GM23338 (cell line): ENCODE measurements at regions not wholly inside any gene's neighbourhood (a gene's known extent, or its start where the extent isn't known, plus 50 kb on each side); places are given as distances from the start of the nearest gene placed in this dataset.

Experiments
- ATAC-seq: fragments of 200-7000 bp; cut with Tn5 transposase; 3 replicates; pipeline ENCODE4 v1.9.1; 2020
- DNase-seq: peaks from one replicate; pipeline ENCODE4 v3.0.0-alpha.2; 2015; ENCODE audit warnings: low spot score
- H2AFZ ChIP-seq: fragments of 200-600 bp; sonication (generic); 2 replicates; pipeline ENCODE4 v1.8.0; 2016; ENCODE audit warnings: antibody characterized with exemption, mild to moderate bottlenecking, moderate library complexity
- H3F3A ChIP-seq: fragments of 200-600 bp; sonication (generic); replicated peaks from 2 replicates; pipeline ENCODE4 v1.8.0; 2017; ENCODE audit warnings: antibody characterized with exemption, mixed run types, low read depth
- H3K27ac ChIP-seq: fragments of 200-600 bp; sonication (generic); 2 replicates; pipeline ENCODE4 v1.6.1; 2016; ENCODE audit warnings: low read depth
- H3K27me3 ChIP-seq: fragments of 200-600 bp; sonication (generic); 2 replicates; pipeline ENCODE4 v1.8.0; 2016; ENCODE audit warnings: mild to moderate bottlenecking, mixed run types, moderate library complexity; ENCODE audit not compliant: insufficient read depth
- H3K36me3 ChIP-seq: fragments of 200-600 bp; sonication (generic); 2 replicates; pipeline ENCODE4 v1.8.0; 2016; ENCODE audit warnings: mild to moderate bottlenecking; ENCODE audit not compliant: insufficient read depth
- H3K4me1 ChIP-seq: fragments of 200-600 bp; sonication (generic); 2 replicates; pipeline ENCODE4 v1.8.0; 2016; ENCODE audit warnings: mild to moderate bottlenecking, moderate library complexity; ENCODE audit not compliant: insufficient read depth
- H3K4me2 ChIP-seq: fragments of 200-600 bp; sonication (generic); 2 replicates; pipeline ENCODE4 v1.7.1; 2017; ENCODE audit warnings: mixed run types
- H3K4me3 ChIP-seq: fragments of 200-600 bp; sonication (generic); 2 replicates; pipeline ENCODE4 v1.6.1; 2016; ENCODE audit warnings: mixed run types
- H3K79me2 ChIP-seq: fragments of 200-600 bp; sonication (generic); replicated peaks from 2 replicates; pipeline ENCODE4 v1.8.0; 2017; ENCODE audit warnings: mild to moderate bottlenecking; ENCODE audit not compliant: insufficient read depth
- H3K9me2 ChIP-seq: fragments of 200-600 bp; sonication (generic); 2 replicates; pipeline ENCODE4 v1.8.0; 2017; ENCODE audit not compliant: insufficient read depth
- H4K20me1 ChIP-seq: fragments of 200-600 bp; sonication (generic); replicated peaks from 2 replicates; pipeline ENCODE4 v1.8.0; 2017; ENCODE audit warnings: mild to moderate bottlenecking; ENCODE audit not compliant: insufficient read depth
- H3K27ac Mint-ChIP-seq: 2 replicates; pipeline ENCODE4 v1.8.0; 2020; ENCODE audit warnings: inconsistent platforms, mild to moderate bottlenecking, moderate library complexity, mixed read lengths
- H3K27me3 Mint-ChIP-seq: 3 replicates; pipeline ENCODE4 v1.8.0; 2022; ENCODE audit warnings: low read depth, mild to moderate bottlenecking, moderate library complexity, mixed read lengths, inconsistent platforms; ENCODE audit not compliant: insufficient read depth, poor library complexity
- H3K36me3 Mint-ChIP-seq: 3 replicates; pipeline ENCODE4 v1.8.0; 2021; ENCODE audit warnings: low read depth, mild to moderate bottlenecking, inconsistent platforms, moderate library complexity, mixed read lengths
- H3K4me1 Mint-ChIP-seq: 3 replicates; pipeline ENCODE4 v1.8.0; 2020; ENCODE audit warnings: mild to moderate bottlenecking, inconsistent platforms, mixed read lengths
- H3K4me3 Mint-ChIP-seq: 3 replicates; pipeline ENCODE4 v1.8.0; 2021; ENCODE audit warnings: moderate library complexity, mild to moderate bottlenecking, inconsistent platforms, mixed read lengths
- H3K9me3 Mint-ChIP-seq: 3 replicates; pipeline ENCODE4 v1.8.0; 2020; ENCODE audit warnings: moderate library complexity, mild to moderate bottlenecking, inconsistent platforms, mixed read lengths
- CREB1 ChIP-seq: fragments of 250-450 bp; sonication (Bioruptor Pico); IDR thresholded peaks from 2 replicates; pipeline ENCODE4 v1.5.0; 2020; ENCODE audit warnings: low read depth, mild to moderate bottlenecking, moderate library complexity
- EZH2 ChIP-seq: fragments of 200-600 bp; sonication (generic); IDR thresholded peaks from one replicate; pipeline ENCODE4 v1.8.0; 2017; ENCODE audit warnings: antibody characterized with exemption, mild to moderate bottlenecking, low read depth; ENCODE audit not compliant: unreplicated experiment
- JUNB ChIP-seq: IDR thresholded peaks from one replicate; pipeline ENCODE4 v1.6.1; 2016; ENCODE audit warnings: antibody characterized with exemption; ENCODE audit not compliant: unreplicated experiment
- NANOG ChIP-seq: IDR thresholded peaks from 2 replicates; pipeline ENCODE4 v1.6.1; 2016; ENCODE audit warnings: antibody characterized with exemption, borderline replicate concordance
- POLR2AphosphoS5 ChIP-seq: IDR thresholded peaks from 2 replicates; pipeline ENCODE4 v1.6.1; 2016; ENCODE audit warnings: antibody characterized with exemption, low read depth
- REST ChIP-seq: IDR thresholded peaks from one replicate; pipeline ENCODE4 v1.6.1; 2018; ENCODE audit warnings: antibody characterized with exemption; ENCODE audit not compliant: unreplicated experiment
- STAT1 ChIP-seq: IDR thresholded peaks from one replicate; pipeline ENCODE4 v1.6.1; 2016; ENCODE audit warnings: antibody characterized with exemption; ENCODE audit not compliant: unreplicated experiment
- ZNF114 ChIP-seq: fragments of 250-450 bp; sonication (Bioruptor Pico); IDR thresholded peaks from 2 replicates; pipeline ENCODE4 v1.5.0; 2020; ENCODE audit warnings: mild to moderate bottlenecking, moderate library complexity
- TF ChIP-seq, protein P1 (sequence below), 2 experiments: fragments of 200-600 bp in 1 of 2; sonication (generic) in 1 of 2; conservative IDR thresholded peaks; 2 replicates each; pipeline versions ENCODE4 v1.5.1 to v1.6.1; 2016 to 2017; ENCODE audit warnings: antibody characterized with exemption in 2 of 2, low read depth in 2 of 2, mild to moderate bottlenecking in 2 of 2, moderate library complexity in 1 of 2
- TF ChIP-seq, protein P2 (sequence below): fragments of 250-450 bp; sonication (Bioruptor Pico); IDR thresholded peaks from 2 replicates; pipeline ENCODE4 v1.5.0; 2020; ENCODE audit warnings: mild to moderate bottlenecking, moderate library complexity

DNA sequence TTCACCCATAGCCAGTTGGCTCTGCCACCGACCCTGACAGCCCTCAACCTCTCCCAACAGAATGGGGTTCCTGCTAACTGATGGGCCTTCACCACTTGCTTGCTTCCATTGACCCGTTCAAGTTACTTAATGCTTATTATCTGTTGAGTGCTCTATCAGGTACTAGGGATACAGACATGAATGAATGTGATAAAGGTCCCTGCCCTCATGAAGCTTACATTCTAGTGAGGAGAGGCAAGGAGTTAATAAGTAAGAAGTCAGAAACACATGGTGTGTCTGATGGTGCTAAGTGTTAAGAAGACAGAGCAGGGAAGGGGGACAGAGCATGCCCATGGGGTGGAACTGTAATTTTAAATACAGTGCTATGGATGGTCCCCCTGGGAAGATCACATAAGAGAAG lies 107.5 kb upstream of the JUN start:
- H3K4me1 ChIP-seq = no peaks in the 10 kb centered on the region
- H3K27me3 Mint-ChIP-seq = no peaks in the 10 kb centered on the region

More for the DNA sequence above, 107.5 kb upstream of the JUN start:
- Histone ChIP-seq H3K79me2 (no peaks in the 10 kb centered on the region), H3K27me3 (no peaks in the 10 kb centered on the region), H3F3A (no peaks in the 10 kb centered on the region), H3K4me3 (no peak overlapping the region), H2AFZ (no peak overlapping the region), H3K36me3 (no peaks in the 10 kb centered on the region), H3K9me2 (peaks cover 8% of the 10 kb centered on the region; the same call in 1 of the 2 replicates), H3K4me2 (no peak overlapping the region), H3K27ac (no peak overlapping the region), H4K20me1 (no peaks in the 10 kb centered on the region)
- no peak overlapping the region for H3K27ac Mint-ChIP-seq
- H3K4me3 Mint-ChIP-seq = no peak overlapping the region
- no peaks in the 10 kb centered on the region for H3K4me1 Mint-ChIP-seq
- no peaks in the 10 kb centered on the region for H3K36me3 Mint-ChIP-seq
- DNase-seq = no peak
- H3K9me3 Mint-ChIP-seq = no peaks in the 10 kb centered on the region; the same call in 2 of the 3 replicates
- no peak for ATAC-seq
- no peak for TF ChIP-seq STAT1
- no peak for TF ChIP-seq POLR2AphosphoS5
- TF ChIP-seq ZNF114 (CRISPR knock-in tag) = no peak
- TF ChIP-seq REST = no peak
- TF ChIP-seq, protein P1, sequence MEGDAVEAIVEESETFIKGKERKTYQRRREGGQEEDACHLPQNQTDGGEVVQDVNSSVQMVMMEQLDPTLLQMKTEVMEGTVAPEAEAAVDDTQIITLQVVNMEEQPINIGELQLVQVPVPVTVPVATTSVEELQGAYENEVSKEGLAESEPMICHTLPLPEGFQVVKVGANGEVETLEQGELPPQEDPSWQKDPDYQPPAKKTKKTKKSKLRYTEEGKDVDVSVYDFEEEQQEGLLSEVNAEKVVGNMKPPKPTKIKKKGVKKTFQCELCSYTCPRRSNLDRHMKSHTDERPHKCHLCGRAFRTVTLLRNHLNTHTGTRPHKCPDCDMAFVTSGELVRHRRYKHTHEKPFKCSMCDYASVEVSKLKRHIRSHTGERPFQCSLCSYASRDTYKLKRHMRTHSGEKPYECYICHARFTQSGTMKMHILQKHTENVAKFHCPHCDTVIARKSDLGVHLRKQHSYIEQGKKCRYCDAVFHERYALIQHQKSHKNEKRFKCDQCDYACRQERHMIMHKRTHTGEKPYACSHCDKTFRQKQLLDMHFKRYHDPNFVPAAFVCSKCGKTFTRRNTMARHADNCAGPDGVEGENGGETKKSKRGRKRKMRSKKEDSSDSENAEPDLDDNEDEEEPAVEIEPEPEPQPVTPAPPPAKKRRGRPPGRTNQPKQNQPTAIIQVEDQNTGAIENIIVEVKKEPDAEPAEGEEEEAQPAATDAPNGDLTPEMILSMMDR (conservative IDR thresholded peaks at IDR 0.05; ENCODE audit: low read depth in 2 of 2) = no peak
- TF ChIP-seq JUNB = no peak
- TF ChIP-seq CREB1 (CRISPR knock-in tag) = no peak
- no peak for TF ChIP-seq EZH2
- TF ChIP-seq NANOG = no peak
- TF ChIP-seq, protein P2, sequence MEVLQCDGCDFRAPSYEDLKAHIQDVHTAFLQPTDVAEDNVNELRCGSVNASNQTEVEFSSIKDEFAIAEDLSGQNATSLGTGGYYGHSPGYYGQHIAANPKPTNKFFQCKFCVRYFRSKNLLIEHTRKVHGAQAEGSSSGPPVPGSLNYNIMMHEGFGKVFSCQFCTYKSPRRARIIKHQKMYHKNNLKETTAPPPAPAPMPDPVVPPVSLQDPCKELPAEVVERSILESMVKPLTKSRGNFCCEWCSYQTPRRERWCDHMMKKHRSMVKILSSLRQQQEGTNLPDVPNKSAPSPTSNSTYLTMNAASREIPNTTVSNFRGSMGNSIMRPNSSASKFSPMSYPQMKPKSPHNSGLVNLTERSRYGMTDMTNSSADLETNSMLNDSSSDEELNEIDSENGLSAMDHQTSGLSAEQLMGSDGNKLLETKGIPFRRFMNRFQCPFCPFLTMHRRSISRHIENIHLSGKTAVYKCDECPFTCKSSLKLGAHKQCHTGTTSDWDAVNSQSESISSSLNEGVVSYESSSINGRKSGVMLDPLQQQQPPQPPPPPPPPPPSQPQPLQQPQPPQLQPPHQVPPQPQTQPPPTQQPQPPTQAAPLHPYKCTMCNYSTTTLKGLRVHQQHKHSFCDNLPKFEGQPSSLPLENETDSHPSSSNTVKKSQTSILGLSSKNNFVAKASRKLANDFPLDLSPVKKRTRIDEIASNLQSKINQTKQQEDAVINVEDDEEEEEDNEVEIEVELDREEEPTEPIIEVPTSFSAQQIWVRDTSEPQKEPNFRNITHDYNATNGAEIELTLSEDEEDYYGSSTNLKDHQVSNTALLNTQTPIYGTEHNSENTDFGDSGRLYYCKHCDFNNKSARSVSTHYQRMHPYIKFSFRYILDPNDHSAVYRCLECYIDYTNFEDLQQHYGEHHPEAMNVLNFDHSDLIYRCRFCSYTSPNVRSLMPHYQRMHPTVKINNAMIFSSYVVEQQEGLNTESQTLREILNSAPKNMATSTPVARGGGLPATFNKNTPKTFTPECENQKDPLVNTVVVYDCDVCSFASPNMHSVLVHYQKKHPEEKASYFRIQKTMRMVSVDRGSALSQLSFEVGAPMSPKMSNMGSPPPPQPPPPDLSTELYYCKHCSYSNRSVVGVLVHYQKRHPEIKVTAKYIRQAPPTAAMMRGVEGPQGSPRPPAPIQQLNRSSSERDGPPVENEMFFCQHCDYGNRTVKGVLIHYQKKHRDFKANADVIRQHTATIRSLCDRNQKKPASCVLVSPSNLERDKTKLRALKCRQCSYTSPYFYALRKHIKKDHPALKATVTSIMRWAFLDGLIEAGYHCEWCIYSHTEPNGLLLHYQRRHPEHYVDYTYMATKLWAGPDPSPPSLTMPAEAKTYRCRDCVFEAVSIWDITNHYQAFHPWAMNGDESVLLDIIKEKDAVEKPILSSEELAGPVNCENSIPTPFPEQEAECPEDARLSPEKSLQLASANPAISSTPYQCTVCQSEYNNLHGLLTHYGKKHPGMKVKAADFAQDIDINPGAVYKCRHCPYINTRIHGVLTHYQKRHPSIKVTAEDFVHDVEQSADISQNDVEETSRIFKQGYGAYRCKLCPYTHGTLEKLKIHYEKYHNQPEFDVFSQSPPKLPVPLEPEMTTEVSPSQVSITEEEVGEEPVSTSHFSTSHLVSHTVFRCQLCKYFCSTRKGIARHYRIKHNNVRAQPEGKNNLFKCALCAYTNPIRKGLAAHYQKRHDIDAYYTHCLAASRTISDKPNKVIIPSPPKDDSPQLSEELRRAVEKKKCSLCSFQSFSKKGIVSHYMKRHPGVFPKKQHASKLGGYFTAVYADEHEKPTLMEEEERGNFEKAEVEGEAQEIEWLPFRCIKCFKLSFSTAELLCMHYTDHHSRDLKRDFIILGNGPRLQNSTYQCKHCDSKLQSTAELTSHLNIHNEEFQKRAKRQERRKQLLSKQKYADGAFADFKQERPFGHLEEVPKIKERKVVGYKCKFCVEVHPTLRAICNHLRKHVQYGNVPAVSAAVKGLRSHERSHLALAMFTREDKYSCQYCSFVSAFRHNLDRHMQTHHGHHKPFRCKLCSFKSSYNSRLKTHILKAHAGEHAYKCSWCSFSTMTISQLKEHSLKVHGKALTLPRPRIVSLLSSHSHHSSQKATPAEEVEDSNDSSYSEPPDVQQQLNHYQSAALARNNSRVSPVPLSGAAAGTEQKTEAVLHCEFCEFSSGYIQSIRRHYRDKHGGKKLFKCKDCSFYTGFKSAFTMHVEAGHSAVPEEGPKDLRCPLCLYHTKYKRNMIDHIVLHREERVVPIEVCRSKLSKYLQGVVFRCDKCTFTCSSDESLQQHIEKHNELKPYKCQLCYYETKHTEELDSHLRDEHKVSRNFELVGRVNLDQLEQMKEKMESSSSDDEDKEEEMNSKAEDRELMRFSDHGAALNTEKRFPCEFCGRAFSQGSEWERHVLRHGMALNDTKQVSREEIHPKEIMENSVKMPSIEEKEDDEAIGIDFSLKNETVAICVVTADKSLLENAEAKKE (CRISPR knock-in tag) = no peak
